ENCODE measurements at regions not wholly inside any gene's neighbourhood (a gene's known extent, or its start where the extent isn't known, plus 50 kb on each side); places are given as distances from the start of the nearest gene placed in this dataset.

GRCh38 chr15:70602834-70603560 is 160.4 kb downstream of the UACA start:
- Mint-ChIP-seq H3K9me3 (ENCODE audit: low read depth) (peaks cover 9% of the 10 kb centered on the region), H3K27ac (no peak overlapping the region), H3K4me1 (ENCODE audit: low read depth) (no peaks in the 10 kb centered on the region), H3K27me3 (peaks cover 26% of the 10 kb centered on the region), H3K36me3 (ENCODE audit: insufficient read depth) (no peaks in the 10 kb centered on the region), H3K4me3 (ENCODE audit: low read depth) (no peak overlapping the region)
- DNase-seq (ENCODE audit: low spot score, unreplicated experiment) = no peak
- TF ChIP-seq CTCF (IDR thresholded peaks at IDR 0.05; ENCODE audit: unreplicated experiment) = no peak

DNA sequence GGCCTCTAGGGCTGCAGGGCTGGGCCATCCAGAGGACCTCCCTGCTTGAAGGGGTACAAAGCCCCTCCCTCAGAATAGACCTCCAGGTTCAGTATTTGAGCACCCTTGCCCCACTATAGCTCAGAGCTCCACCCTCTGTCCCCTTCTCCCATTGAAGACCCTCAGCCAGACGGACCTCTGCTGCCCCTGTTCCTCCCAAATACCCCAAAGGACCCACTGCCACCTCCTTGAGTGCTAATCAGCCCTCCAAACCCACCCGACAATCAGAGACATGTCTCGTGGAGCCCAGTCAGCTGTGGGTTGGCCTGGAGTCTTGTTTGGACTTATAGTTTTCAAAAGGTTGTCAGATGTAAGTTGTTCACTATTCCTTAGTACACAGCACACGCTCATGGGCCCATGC is 161.1 kb downstream of the UACA start:
- Mint-ChIP-seq H3K27me3 (peaks cover 21% of the 10 kb centered on the region), H3K36me3 (ENCODE audit: insufficient read depth) (no peaks in the 10 kb centered on the region), H3K27ac (no peak overlapping the region), H3K4me1 (ENCODE audit: low read depth) (no peaks in the 10 kb centered on the region), H3K4me3 (ENCODE audit: low read depth) (no peak overlapping the region), H3K9me3 (ENCODE audit: low read depth) (peaks cover 9% of the 10 kb centered on the region)
- DNase-seq (ENCODE audit: low spot score, unreplicated experiment) = no peak
- no peak for TF ChIP-seq CTCF (IDR thresholded peaks at IDR 0.05; ENCODE audit: unreplicated experiment)

GRCh38 chr15:70597945-70598344 is 165.4 kb downstream of the UACA start:
- no peak for DNase-seq (ENCODE audit: low spot score, unreplicated experiment)
- H3K36me3 Mint-ChIP-seq (ENCODE audit: insufficient read depth) = peaks cover 4% of the 10 kb centered on the region
- peaks cover 24% of the 10 kb centered on the region for H3K9me3 Mint-ChIP-seq (ENCODE audit: low read depth)
- no peaks in the 10 kb centered on the region for H3K4me1 Mint-ChIP-seq (ENCODE audit: low read depth)
- H3K27ac Mint-ChIP-seq = no peak overlapping the region
- no peak overlapping the region for H3K4me3 Mint-ChIP-seq (ENCODE audit: low read depth)
- no peaks in the 10 kb centered on the region for H3K27me3 Mint-ChIP-seq
- TF ChIP-seq CTCF (IDR thresholded peaks at IDR 0.05; ENCODE audit: unreplicated experiment) = no peak

- no peaks in the 10 kb centered on the region for H3K4me1 Mint-ChIP-seq (ENCODE audit: low read depth)
- peaks cover 4% of the 10 kb centered on the region for H3K36me3 Mint-ChIP-seq (ENCODE audit: insufficient read depth)
- H3K27me3 Mint-ChIP-seq = no peaks in the 10 kb centered on the region
- H3K9me3 Mint-ChIP-seq (ENCODE audit: low read depth) = peaks cover 28% of the 10 kb centered on the region
- no peak for DNase-seq (ENCODE audit: low spot score, unreplicated experiment)
- TF ChIP-seq CTCF (IDR thresholded peaks at IDR 0.05; ENCODE audit: unreplicated experiment) = no peak
- no peak overlapping the region for H3K27ac Mint-ChIP-seq
- no peak overlapping the region for H3K4me3 Mint-ChIP-seq (ENCODE audit: low read depth)
Measured at GRCh38 chr15:70597056-70597603, 166.2 kb downstream of the UACA start.

- Mint-ChIP-seq H3K36me3 (ENCODE audit: insufficient read depth) (peaks cover 4% of the 10 kb centered on the region), H3K27ac (no peak overlapping the region), H3K4me1 (ENCODE audit: low read depth) (no peaks in the 10 kb centered on the region), H3K27me3 (no peaks in the 10 kb centered on the region), H3K9me3 (ENCODE audit: low read depth) (peaks cover 32% of the 10 kb centered on the region), H3K4me3 (ENCODE audit: low read depth) (no peak overlapping the region)
- no peak for DNase-seq (ENCODE audit: low spot score, unreplicated experiment)
- no peak for TF ChIP-seq CTCF (IDR thresholded peaks at IDR 0.05; ENCODE audit: unreplicated experiment)
Measured at GRCh38 chr15:70596354-70597055, 166.9 kb downstream of the UACA start.

Measured in progenitor cell of endocrine pancreas (in vitro differentiated cells).